ENCODE measurements at regions not wholly inside any gene's neighbourhood (a gene's known extent, or its start where the extent isn't known, plus 50 kb on each side); places are given as distances from the start of the nearest gene placed in this dataset.

DNA sequence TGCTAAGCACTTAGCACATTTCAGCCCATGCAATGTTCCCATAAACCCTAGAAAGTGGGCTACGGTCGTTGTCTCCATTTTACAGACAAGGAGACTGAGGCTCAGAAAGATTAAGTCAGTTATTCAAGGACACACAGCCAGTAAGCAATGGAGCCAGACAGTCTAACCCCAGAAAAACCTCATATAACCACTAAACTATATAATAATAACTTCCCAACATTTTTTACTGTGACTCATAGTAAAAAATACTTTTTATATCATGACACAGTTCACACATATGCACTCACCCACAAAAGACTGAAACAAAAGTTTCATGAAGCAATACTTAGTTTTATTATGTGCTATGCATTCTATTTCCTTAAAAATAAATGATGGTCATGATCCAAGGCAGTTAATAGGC, 66.2 kb upstream of the EYA2 start:
- Histone ChIP-seq H3K27me3 (ENCODE audit: insufficient read depth, low read length) (no peaks in the 10 kb centered on the region), H3K9me3 (ENCODE audit: insufficient read depth, low read depth, low read length) (no peaks in the 10 kb centered on the region), H2BK5ac (ENCODE audit: low read depth, low read length, poor library complexity) (no peak overlapping the region), H3K14ac (ENCODE audit: low read length) (no peak overlapping the region), H2BK120ac (ENCODE audit: insufficient read depth, low read length, poor library complexity) (no peak overlapping the region), H4K12ac (ENCODE audit: low read depth, low read length) (no peak overlapping the region), H3K4ac (ENCODE audit: low read depth, low read length) (no peak overlapping the region), H2BK12ac (ENCODE audit: low read length) (no peak overlapping the region), H3K79me2 (ENCODE audit: control insufficient read depth, insufficient read depth, low read length, poor library complexity) (peaks cover 1% of the 10 kb centered on the region), H2AK5ac (ENCODE audit: low read length) (no peak overlapping the region), H3K79me1 (ENCODE audit: low read length) (no peaks in the 10 kb centered on the region), H3K4me1 (ENCODE audit: control insufficient read depth in 1 of 2, insufficient read depth in 2 of 2, low read length in 2 of 2) (peaks cover 0 to 4% of the 10 kb centered on the region in 2 experiments), H3K18ac (ENCODE audit: low read length) (no peak overlapping the region), H4K91ac (ENCODE audit: low read depth, low read length) (no peak overlapping the region), H3K4me3 (ENCODE audit: low read depth, low read length) (no peak overlapping the region), H3K4me2 (ENCODE audit: low read length) (no peak overlapping the region), H3K36me3 (ENCODE audit: control insufficient read depth in 1 of 2, insufficient read depth in 2 of 2, low read length in 2 of 2) (no peaks in the 10 kb centered on the region), H2AFZ (ENCODE audit: insufficient read depth, low read length, poor library complexity) (no peak overlapping the region), H3K27ac (ENCODE audit: low read depth, low read length) (no peak overlapping the region), H3K23ac (ENCODE audit: low read length) (no peak overlapping the region), H3K9ac (ENCODE audit: low read length) (no peak overlapping the region), H4K8ac (ENCODE audit: low read depth, low read length) (no peak overlapping the region)
- WGBS (ENCODE audit: extremely low coverage, insufficient coverage, insufficient read length): no CpG with 5 or more reads among the region's 2 CpGs
- DNase-seq: no peak

DNA sequence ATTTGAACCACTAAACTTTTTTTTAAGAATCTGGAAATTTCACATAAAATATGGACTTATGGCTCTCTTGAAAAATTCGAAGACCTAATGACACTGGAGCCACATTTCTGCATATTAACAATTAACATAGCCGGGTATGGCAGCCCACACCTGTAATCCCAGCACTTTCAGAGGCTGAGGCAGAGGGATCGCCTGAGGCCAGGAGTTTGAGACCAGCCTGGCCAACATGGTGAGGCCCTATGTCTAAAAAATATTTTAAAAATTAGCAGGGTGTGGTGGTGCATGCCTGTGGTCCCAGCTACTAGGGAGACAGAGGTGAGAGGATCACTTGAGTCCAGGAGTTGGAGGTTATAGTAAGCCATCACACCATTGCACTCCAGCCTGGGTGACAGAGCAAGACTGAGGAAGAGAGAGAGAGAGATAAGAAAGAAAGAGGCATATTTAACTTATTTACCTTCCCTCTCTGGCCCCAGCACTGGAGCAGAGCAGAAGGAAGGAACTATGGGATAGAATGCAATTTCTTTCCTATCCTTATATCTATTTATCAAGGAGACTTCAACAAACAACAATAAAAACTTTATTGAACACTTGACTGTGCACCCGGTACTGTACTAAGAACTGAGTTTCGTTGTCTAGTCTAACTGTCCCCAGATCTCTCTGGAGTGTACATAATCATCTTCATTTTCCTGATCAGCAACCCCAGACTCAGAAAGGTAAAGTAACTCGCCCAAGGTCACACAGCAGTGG, 63.6 kb upstream of the EYA2 start:
- Histone ChIP-seq H3K14ac (ENCODE audit: low read length) (no peak overlapping the region), H2BK120ac (ENCODE audit: insufficient read depth, low read length, poor library complexity) (no peak overlapping the region), H3K27ac (ENCODE audit: low read depth, low read length) (no peak overlapping the region), H3K36me3 (ENCODE audit: control insufficient read depth in 1 of 2, insufficient read depth in 2 of 2, low read length in 2 of 2) (no peaks in the 10 kb centered on the region), H4K12ac (ENCODE audit: low read depth, low read length) (no peak overlapping the region), H2AFZ (ENCODE audit: insufficient read depth, low read length, poor library complexity) (no peak overlapping the region), H3K79me2 (ENCODE audit: control insufficient read depth, insufficient read depth, low read length, poor library complexity) (peaks cover 1% of the 10 kb centered on the region), H2BK5ac (ENCODE audit: low read depth, low read length, poor library complexity) (no peak overlapping the region), H3K23ac (ENCODE audit: low read length) (no peak overlapping the region), H3K9ac (ENCODE audit: low read length) (no peak overlapping the region), H3K4ac (ENCODE audit: low read depth, low read length) (no peak overlapping the region), H4K91ac (ENCODE audit: low read depth, low read length) (no peak overlapping the region), H4K8ac (ENCODE audit: low read depth, low read length) (no peak overlapping the region), H2BK12ac (ENCODE audit: low read length) (no peak overlapping the region), H3K79me1 (ENCODE audit: low read length) (no peaks in the 10 kb centered on the region), H3K18ac (ENCODE audit: low read length) (no peak overlapping the region), H3K4me1 (ENCODE audit: control insufficient read depth in 1 of 2, insufficient read depth in 2 of 2, low read length in 2 of 2) (peaks cover 0 to 3% of the 10 kb centered on the region in 2 experiments), H3K4me2 (ENCODE audit: low read length) (no peak overlapping the region), H2AK5ac (ENCODE audit: low read length) (no peak overlapping the region), H3K27me3 (ENCODE audit: insufficient read depth, low read length) (no peaks in the 10 kb centered on the region), H3K9me3 (ENCODE audit: insufficient read depth, low read depth, low read length) (no peaks in the 10 kb centered on the region), H3K4me3 (ENCODE audit: low read depth, low read length) (no peak overlapping the region)
- peak; percentile 75 to 85 for DNase-seq
- no CpG with 5 or more reads among the region's 6 CpGs for WGBS (ENCODE audit: extremely low coverage, insufficient coverage, insufficient read length)

DNA sequence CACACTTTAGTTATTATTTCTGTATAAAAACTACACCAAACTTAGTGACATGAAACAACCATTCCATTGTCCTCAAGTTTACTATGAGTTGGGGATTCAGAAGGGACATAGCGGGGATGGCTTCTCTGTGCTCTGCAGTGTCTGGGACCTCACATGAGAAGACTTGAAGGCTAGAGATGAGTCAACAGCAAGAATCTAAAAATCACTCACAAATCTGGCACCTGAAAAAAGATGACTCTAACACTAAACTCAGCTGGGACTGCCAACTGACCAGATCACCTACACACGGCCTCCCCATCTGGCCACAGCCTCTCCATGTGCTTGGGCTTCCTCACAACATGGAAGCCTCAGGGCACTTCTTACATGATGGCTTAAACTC, 63.0 kb upstream of the EYA2 start:
- no peak overlapping the region for H4K91ac ChIP-seq (ENCODE audit: low read depth, low read length)
- H3K14ac ChIP-seq (ENCODE audit: low read length): no peak overlapping the region
- no peak overlapping the region for H3K4me2 ChIP-seq (ENCODE audit: low read length)
- no peak overlapping the region for H3K18ac ChIP-seq (ENCODE audit: low read length)
- no peak overlapping the region for H2BK5ac ChIP-seq (ENCODE audit: low read depth, low read length, poor library complexity)
- no peak overlapping the region for H3K27ac ChIP-seq (ENCODE audit: low read depth, low read length)
- H2AK5ac ChIP-seq (ENCODE audit: low read length): no peak overlapping the region
- WGBS (ENCODE audit: extremely low coverage, insufficient coverage, insufficient read length): no CpG with 5 or more reads among the region's 2 CpGs
- no peak overlapping the region for H3K4ac ChIP-seq (ENCODE audit: low read depth, low read length)
- no peak overlapping the region for H2AFZ ChIP-seq (ENCODE audit: insufficient read depth, low read length, poor library complexity)
- no peaks in the 10 kb centered on the region for H3K36me3 ChIP-seq (ENCODE audit: control insufficient read depth in 1 of 2, insufficient read depth in 2 of 2, low read length in 2 of 2)
- H3K23ac ChIP-seq (ENCODE audit: low read length): no peak overlapping the region
- H3K9ac ChIP-seq (ENCODE audit: low read length): no peak overlapping the region
- no peaks in the 10 kb centered on the region for H3K4me1 ChIP-seq (ENCODE audit: control insufficient read depth in 1 of 2, insufficient read depth in 2 of 2, low read length in 2 of 2)
- no peaks in the 10 kb centered on the region for H3K27me3 ChIP-seq (ENCODE audit: insufficient read depth, low read length)
- peaks cover 1% of the 10 kb centered on the region for H3K79me2 ChIP-seq (ENCODE audit: control insufficient read depth, insufficient read depth, low read length, poor library complexity)
- no peaks in the 10 kb centered on the region for H3K79me1 ChIP-seq (ENCODE audit: low read length)
- H4K8ac ChIP-seq (ENCODE audit: low read depth, low read length): no peak overlapping the region
- no peak overlapping the region for H3K4me3 ChIP-seq (ENCODE audit: low read depth, low read length)
- DNase-seq: no peak
- no peak overlapping the region for H4K12ac ChIP-seq (ENCODE audit: low read depth, low read length)
- no peaks in the 10 kb centered on the region for H3K9me3 ChIP-seq (ENCODE audit: insufficient read depth, low read depth, low read length)
- no peak overlapping the region for H2BK120ac ChIP-seq (ENCODE audit: insufficient read depth, low read length, poor library complexity)
- H2BK12ac ChIP-seq (ENCODE audit: low read length): no peak overlapping the region

DNA sequence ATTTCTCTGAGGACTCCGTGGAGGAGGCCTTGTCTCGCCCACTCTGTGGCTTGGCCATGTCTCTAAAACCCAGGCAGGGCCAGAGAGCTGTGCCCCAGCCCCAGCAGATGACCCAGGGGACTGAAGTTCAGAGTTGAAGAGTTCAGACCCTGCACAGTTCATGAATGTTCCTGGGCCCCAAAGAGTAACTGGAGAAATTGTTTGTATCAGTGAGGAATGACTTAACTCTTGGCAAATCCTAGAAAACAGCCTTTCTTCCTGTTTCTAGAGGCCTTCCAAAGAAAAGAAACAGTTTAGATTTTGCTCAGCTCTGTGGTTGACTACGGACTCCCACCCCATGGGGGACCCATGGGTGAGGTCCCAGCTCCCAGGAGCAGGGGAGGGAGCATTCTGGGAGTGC, 62.1 kb upstream of the EYA2 start:
- no peak overlapping the region for H3K4me2 ChIP-seq (ENCODE audit: low read length)
- no peak overlapping the region for H4K12ac ChIP-seq (ENCODE audit: low read depth, low read length)
- H3K4ac ChIP-seq (ENCODE audit: low read depth, low read length): no peak overlapping the region
- H3K27me3 ChIP-seq (ENCODE audit: insufficient read depth, low read length): no peaks in the 10 kb centered on the region
- DNase-seq: no peak
- H3K27ac ChIP-seq (ENCODE audit: low read depth, low read length): no peak overlapping the region
- H3K4me3 ChIP-seq (ENCODE audit: low read depth, low read length): no peak overlapping the region
- no peak overlapping the region for H3K18ac ChIP-seq (ENCODE audit: low read length)
- no peak overlapping the region for H4K91ac ChIP-seq (ENCODE audit: low read depth, low read length)
- no peak overlapping the region for H2BK12ac ChIP-seq (ENCODE audit: low read length)
- no peaks in the 10 kb centered on the region for H3K4me1 ChIP-seq (ENCODE audit: control insufficient read depth in 1 of 2, insufficient read depth in 2 of 2, low read length in 2 of 2)
- H2AK5ac ChIP-seq (ENCODE audit: low read length): no peak overlapping the region
- H4K8ac ChIP-seq (ENCODE audit: low read depth, low read length): no peak overlapping the region
- WGBS (ENCODE audit: extremely low coverage, insufficient coverage, insufficient read length): no CpG with 5 or more reads among the region's 3 CpGs
- H3K23ac ChIP-seq (ENCODE audit: low read length): no peak overlapping the region
- no peaks in the 10 kb centered on the region for H3K9me3 ChIP-seq (ENCODE audit: insufficient read depth, low read depth, low read length)
- H3K9ac ChIP-seq (ENCODE audit: low read length): no peak overlapping the region
- H3K79me1 ChIP-seq (ENCODE audit: low read length): no peaks in the 10 kb centered on the region
- H3K79me2 ChIP-seq (ENCODE audit: control insufficient read depth, insufficient read depth, low read length, poor library complexity): peaks cover 1% of the 10 kb centered on the region
- H3K14ac ChIP-seq (ENCODE audit: low read length): no peak overlapping the region
- no peak overlapping the region for H2AFZ ChIP-seq (ENCODE audit: insufficient read depth, low read length, poor library complexity)
- H3K36me3 ChIP-seq (ENCODE audit: control insufficient read depth in 1 of 2, insufficient read depth in 2 of 2, low read length in 2 of 2): no peaks in the 10 kb centered on the region
- H2BK120ac ChIP-seq (ENCODE audit: insufficient read depth, low read length, poor library complexity): no peak overlapping the region
- no peak overlapping the region for H2BK5ac ChIP-seq (ENCODE audit: low read depth, low read length, poor library complexity)

All from trophoblast cell (in vitro differentiated cells and primary cell).